ENCODE measurements at regions not wholly inside any gene's neighbourhood (a gene's known extent, or its start where the extent isn't known, plus 50 kb on each side); places are given as distances from the start of the nearest gene placed in this dataset.

GRCh38 chr17:71470062-71470461 is 650.8 kb upstream of the SOX9 start:
- TF ChIP-seq, protein P1, sequence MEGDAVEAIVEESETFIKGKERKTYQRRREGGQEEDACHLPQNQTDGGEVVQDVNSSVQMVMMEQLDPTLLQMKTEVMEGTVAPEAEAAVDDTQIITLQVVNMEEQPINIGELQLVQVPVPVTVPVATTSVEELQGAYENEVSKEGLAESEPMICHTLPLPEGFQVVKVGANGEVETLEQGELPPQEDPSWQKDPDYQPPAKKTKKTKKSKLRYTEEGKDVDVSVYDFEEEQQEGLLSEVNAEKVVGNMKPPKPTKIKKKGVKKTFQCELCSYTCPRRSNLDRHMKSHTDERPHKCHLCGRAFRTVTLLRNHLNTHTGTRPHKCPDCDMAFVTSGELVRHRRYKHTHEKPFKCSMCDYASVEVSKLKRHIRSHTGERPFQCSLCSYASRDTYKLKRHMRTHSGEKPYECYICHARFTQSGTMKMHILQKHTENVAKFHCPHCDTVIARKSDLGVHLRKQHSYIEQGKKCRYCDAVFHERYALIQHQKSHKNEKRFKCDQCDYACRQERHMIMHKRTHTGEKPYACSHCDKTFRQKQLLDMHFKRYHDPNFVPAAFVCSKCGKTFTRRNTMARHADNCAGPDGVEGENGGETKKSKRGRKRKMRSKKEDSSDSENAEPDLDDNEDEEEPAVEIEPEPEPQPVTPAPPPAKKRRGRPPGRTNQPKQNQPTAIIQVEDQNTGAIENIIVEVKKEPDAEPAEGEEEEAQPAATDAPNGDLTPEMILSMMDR (IDR thresholded peaks at IDR 0.05): no peak
- TF ChIP-seq EZH2 (IDR thresholded peaks at IDR 0.05; ENCODE audit: borderline replicate concordance, insufficient read depth, low read depth, low read length, poor library complexity, severe bottlenecking): no peak
- H3K9me3 Mint-ChIP-seq (ENCODE audit: insufficient read depth): no peaks in the 10 kb centered on the region
- no peak for DNase-seq
- no peaks in the 10 kb centered on the region for H4K20me1 ChIP-seq (ENCODE audit: control insufficient read depth, insufficient read depth, low read length, poor library complexity, severe bottlenecking)
- H3K36me3 ChIP-seq (replicated peaks in 1 of 2; ENCODE audit: control extremely low read depth in 1 of 2, control insufficient read depth in 1 of 2, extremely low read depth in 1 of 2, insufficient read depth in 2 of 2, low read length in 1 of 2): no peaks in the 10 kb centered on the region
- H3K4me2 ChIP-seq (replicated peaks; ENCODE audit: low read depth, low read length, poor library complexity, severe bottlenecking): no peak overlapping the region
- no peaks in the 10 kb centered on the region for H3K79me2 ChIP-seq (ENCODE audit: control insufficient read depth, insufficient read depth, low read length)
- no peak overlapping the region for H3K9ac ChIP-seq (ENCODE audit: low read length)
- no peak overlapping the region for H3K4me3 ChIP-seq (ENCODE audit: control extremely low read depth in 1 of 5, extremely low read depth in 1 of 5, insufficient read depth in 1 of 5, low read depth in 2 of 5, low read length in 4 of 5)
- 100% methylated on average over 2 of the region's 3 CpGs for WGBS (ENCODE audit: insufficient coverage)
- no peak overlapping the region for H3K27ac Mint-ChIP-seq
- intact Hi-C loops (cut with micrococcal nuclease): no loop called here
- H3K27me3 Mint-ChIP-seq: no peaks in the 10 kb centered on the region
- H3K9me3 ChIP-seq (ENCODE audit: control extremely low read depth in 1 of 3, control insufficient read depth in 2 of 3, insufficient read depth in 1 of 3, low read length in 2 of 3): peaks cover 0 to 4% (median 0%) of the 10 kb centered on the region in 3 donors
- H3K4me3 Mint-ChIP-seq: no peak overlapping the region
- ATAC-seq (ENCODE audit: low read depth): no peak
- no peaks in the 10 kb centered on the region for H3K4me1 Mint-ChIP-seq
- H3K4me1 ChIP-seq (ENCODE audit: control insufficient read depth in 2 of 2, insufficient read depth in 2 of 2, low read length in 2 of 2): no peaks in the 10 kb centered on the region
- H3K27me3 ChIP-seq (replicated peaks in 1 of 4; ENCODE audit: control extremely low read depth in 1 of 4, control insufficient read depth in 3 of 4, insufficient read depth in 4 of 4, low read length in 3 of 4): no peaks in the 10 kb centered on the region
- POLR2A ChIA-PET: no interaction called here
- CTCF ChIA-PET: no interaction called here
- H3K27ac ChIP-seq (ENCODE audit: low read length in 2 of 2): no peak overlapping the region
- no peak overlapping the region for H2AFZ ChIP-seq (ENCODE audit: insufficient read depth, low read depth, low read length, poor library complexity, severe bottlenecking)

- no peaks in the 10 kb centered on the region for H3K4me1 Mint-ChIP-seq
- no peak overlapping the region for H2AFZ ChIP-seq (ENCODE audit: insufficient read depth, low read depth, low read length, poor library complexity, severe bottlenecking)
- CTCF ChIA-PET: no interaction called here
Observed at GRCh38 chr17:71472809-71473789, 647.7 kb upstream of the SOX9 start.

More at GRCh38 chr17:71472809-71473789, 647.7 kb upstream of the SOX9 start:
- Histone ChIP-seq H3K27ac (ENCODE audit: low read length in 2 of 2) (no peak overlapping the region), H3K4me1 (ENCODE audit: control insufficient read depth in 2 of 2, insufficient read depth in 2 of 2, low read length in 2 of 2) (no peaks in the 10 kb centered on the region), H4K20me1 (ENCODE audit: control insufficient read depth, insufficient read depth, low read length, poor library complexity, severe bottlenecking) (no peaks in the 10 kb centered on the region), H3K4me2 (replicated peaks; ENCODE audit: low read depth, low read length, poor library complexity, severe bottlenecking) (no peak overlapping the region), H3K9me3 (ENCODE audit: control extremely low read depth in 1 of 3, control insufficient read depth in 2 of 3, insufficient read depth in 1 of 3, low read length in 2 of 3) (peaks cover 0 to 4% (median 0%) of the 10 kb centered on the region in 3 donors), H3K79me2 (ENCODE audit: control insufficient read depth, insufficient read depth, low read length) (no peaks in the 10 kb centered on the region), H3K9ac (ENCODE audit: low read length) (no peak overlapping the region), H3K4me3 (ENCODE audit: control extremely low read depth in 1 of 5, extremely low read depth in 1 of 5, insufficient read depth in 1 of 5, low read depth in 2 of 5, low read length in 4 of 5) (no peak overlapping the region), H3K36me3 (replicated peaks in 1 of 2; ENCODE audit: control extremely low read depth in 1 of 2, control insufficient read depth in 1 of 2, extremely low read depth in 1 of 2, insufficient read depth in 2 of 2, low read length in 1 of 2) (no peaks in the 10 kb centered on the region), H3K27me3 (replicated peaks in 1 of 4; ENCODE audit: control extremely low read depth in 1 of 4, control insufficient read depth in 3 of 4, insufficient read depth in 4 of 4, low read length in 3 of 4) (no peaks in the 10 kb centered on the region)
- H3K4me3 Mint-ChIP-seq: no peak overlapping the region
- H3K27ac Mint-ChIP-seq: no peak overlapping the region
- no peaks in the 10 kb centered on the region for H3K27me3 Mint-ChIP-seq
- no peaks in the 10 kb centered on the region for H3K9me3 Mint-ChIP-seq (ENCODE audit: insufficient read depth)
- no CpG with 5 or more reads among the region's 7 CpGs for WGBS (ENCODE audit: insufficient coverage)
- no peak for TF ChIP-seq EZH2 (IDR thresholded peaks at IDR 0.05; ENCODE audit: borderline replicate concordance, insufficient read depth, low read depth, low read length, poor library complexity, severe bottlenecking)
- TF ChIP-seq, protein P1 (IDR thresholded peaks at IDR 0.05): no peak
- POLR2A ChIA-PET: no interaction called here
- ATAC-seq (ENCODE audit: low read depth) (no peak), DNase-seq (no peak)
- intact Hi-C loops (cut with micrococcal nuclease): no loop called here

Data from B cell (primary cell).